ENCODE measurements at regions not wholly inside any gene's neighbourhood (a gene's known extent, or its start where the extent isn't known, plus 50 kb on each side); places are given as distances from the start of the nearest gene placed in this dataset.

DNA sequence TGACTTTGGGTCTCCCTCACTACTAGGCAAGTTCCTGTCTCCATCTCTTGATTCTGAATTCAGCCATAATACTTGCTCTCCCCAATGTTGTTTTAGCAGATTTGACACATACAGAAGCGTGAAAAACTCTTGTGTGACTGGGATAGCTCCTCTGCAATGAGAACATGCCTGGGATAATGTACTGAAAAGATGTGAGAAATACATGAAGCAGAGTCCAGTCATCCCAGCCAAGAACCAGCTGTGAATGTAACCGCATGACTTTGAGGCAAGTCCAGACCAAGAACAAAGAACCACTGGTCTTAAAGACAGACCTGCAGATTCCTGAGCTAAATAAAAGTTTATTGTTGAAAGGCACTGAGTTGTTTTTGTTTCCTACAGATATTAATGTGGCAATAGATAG is 135.0 kb downstream of the NMUR2 start:
- DNase-seq, result no peak
- no peak for ATAC-seq

DNA sequence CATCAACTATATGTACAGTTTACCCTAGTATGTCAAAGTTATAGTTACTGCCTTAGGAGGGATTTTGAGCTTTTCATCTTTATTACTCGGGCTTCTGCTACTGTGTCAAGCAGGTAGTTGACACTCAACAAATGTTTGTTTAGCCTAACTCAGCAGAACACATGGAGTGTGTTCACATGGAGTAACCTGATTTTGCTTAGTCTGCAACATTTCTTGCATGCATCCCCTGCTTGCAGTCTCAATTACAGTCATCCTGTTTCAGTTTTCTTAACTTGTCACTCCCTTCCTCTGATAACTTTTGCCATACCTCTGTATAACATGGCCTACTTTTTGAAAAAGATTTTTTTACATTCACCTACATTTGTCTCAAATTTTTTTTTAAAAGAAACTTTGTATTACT is 135.5 kb downstream of the NMUR2 start:
- ATAC-seq, result no peak

DNA sequence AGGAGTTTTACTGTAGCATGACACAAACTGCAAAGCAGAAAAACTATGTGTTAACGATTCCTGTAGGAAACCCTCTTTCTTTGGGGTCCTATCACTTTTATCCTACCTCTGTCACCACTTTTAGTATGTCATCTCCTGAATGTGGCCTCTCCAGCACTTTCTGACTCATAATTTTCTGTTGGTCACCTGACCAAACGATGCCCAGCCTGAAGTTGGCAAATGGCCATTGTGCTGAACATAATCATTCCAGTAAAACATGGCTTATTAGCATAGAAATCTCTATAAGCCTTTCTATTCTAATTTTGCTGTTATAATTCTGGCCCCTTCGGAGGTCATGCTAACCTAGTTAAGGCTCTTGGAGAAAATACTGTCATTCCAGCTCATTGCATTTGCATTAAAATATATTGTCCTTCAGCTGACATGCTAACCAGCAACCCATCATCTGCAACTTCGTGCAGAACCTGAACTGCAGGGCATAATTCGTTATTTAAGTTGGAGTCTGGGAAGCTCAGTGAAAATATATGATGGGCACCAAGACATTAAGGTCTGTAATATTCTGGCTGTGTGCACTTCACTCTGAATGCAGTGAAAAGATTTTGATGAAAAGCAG is 140.3 kb downstream of the NMUR2 start:
- DNase-seq, result no peak
- no peak for ATAC-seq

More for the DNA sequence above, 135.5 kb downstream of the NMUR2 start:
- no peak for DNase-seq

DNA sequence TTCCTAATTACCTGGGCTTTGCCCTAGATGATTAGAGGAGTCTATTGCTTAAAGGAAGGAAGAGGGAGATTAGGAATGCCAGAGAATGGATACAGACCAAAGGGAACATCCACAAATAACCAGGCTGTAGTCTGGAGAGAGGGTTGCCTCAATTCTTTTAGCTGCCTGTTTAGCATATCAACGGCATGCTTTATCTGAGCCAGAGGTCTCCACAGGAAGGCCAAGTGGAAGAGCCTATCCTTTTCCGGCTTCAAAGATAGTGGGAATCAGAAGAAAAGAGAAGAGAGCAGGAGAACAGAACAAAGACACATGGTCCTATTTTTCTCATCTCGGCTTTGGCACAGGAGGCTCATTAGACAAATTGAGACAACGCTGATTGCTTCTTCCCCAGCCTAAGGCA is 142.4 kb downstream of the NMUR2 start:
- ATAC-seq (no peak), DNase-seq (no peak)

DNA sequence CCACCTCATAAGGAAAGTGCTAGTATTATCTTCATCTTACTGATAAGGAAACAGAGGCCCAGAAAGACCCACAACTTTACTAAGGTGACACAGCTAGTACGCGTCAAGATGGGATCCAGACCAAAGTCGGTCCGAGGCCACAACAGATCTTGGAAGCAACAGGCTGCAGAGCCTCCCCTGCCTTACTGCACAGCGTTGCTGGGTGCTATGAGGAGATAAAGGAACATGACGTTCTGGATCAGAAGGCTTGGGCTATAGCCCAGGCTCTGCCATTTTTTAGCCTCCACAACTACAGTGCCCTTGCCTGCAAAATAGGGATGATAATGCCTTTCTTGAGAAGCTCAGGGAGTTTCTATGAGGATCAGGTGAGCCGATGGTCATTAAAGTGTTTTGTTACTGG is 144.1 kb downstream of the NMUR2 start:
- ATAC-seq (no peak), DNase-seq (no peak)

DNA sequence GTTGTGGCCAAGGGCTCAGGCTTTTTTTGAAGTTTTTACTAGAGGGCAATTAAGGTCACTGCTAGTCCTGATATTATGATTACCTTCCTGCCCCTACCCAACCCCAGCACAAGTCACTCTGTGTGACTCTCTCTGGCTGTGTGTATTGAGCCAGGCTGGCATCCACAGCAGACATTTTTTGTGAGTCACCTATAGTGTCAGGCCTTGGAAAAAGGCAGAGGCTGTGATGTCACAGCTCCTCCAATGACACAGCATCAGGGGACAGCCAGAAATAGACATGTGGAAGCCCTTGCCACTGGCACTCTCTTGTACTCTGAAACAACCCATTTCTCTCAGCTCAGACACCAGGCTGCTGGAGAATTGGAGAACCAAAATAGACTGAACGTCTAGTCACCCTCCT is 145.4 kb downstream of the NMUR2 start:
- ATAC-seq (no peak), DNase-seq (no peak)

DNA sequence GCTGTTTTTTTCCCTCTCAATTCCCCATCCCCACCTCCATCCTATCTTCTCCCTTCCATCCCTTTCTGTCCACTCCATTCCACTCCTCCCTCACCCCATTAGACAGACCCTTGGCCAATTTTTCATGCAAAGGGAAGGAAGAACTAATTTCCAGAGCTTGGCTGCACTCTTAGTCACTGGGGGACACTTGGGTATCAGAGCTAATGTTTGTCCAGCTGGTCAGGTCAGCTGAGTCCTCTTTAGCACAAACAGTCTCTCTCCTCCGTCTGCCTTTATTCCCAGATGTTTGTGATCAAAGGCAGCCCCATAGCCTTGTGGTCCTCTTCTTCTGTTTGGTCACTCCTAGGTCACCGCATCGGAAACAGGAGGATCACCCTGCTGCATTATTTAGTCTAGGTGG is 148.5 kb downstream of the NMUR2 start:
- ATAC-seq (no peak), DNase-seq (no peak)

DNA sequence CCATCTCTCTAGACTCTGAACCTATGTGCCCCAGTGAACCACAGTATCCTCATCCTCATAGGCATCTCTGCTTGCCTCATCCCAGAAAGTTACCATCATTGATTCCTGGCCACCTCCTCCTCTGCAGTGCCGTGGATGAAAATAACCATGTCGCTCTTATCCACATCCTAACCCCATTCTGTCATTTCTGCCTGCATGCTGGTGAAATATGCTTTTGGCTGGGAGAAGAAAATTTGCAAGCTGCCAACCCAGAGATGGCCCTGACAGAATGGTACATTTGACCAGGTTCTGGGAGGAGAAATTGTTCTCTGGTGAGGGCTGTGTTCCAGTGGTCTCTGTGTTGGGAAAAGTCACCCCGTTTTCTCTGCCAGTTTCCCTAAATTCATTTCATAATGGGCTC is 149.7 kb downstream of the NMUR2 start:
- no peak for ATAC-seq
- no peak for DNase-seq

DNA sequence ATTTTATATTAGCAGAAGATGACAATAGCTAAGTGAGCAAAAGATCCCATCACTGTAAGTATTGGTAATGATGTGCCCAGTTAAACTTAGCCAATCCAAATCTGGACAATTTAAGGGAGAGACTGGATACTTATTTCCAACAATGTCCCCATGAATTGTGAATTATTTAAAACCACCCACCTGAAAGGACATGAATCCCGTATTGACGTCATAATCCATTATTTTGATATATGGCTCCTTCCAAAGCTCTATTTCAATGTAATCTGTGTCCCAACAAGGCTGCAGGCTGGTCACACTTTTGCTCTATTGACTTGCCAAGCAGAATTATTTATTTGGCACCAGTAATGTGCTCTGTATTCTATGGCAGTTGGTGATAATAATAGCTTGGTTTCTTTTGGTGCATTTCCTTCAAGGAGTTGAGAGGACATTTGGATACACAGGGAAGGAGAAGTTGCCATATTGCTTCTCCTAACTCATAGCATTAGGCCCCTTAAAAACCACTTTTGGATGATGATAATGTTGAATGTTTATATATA is 157.2 kb downstream of the NMUR2 start:
- ATAC-seq (no peak), DNase-seq (no peak)

DNA sequence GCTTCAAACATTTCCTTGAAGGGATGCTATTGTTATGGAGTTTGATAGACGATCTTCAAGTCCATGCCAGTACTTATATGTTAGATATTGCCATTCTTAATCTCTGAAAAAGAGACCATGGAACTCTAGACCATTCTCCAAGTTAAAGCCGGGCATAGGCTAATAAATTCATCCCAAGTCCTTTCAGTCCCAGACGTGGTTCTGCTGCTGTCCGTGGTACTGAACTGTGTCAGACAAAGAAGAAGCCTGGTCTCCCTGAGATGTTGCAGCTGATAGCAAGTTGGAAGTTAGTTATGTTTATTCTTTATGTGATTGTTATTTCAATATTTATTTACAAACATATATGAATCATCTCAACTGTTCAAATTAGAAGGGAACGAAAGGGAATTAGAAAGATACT is 158.7 kb downstream of the NMUR2 start:
- DNase-seq, result peak; percentile 6
- ATAC-seq, result no peak

DNA sequence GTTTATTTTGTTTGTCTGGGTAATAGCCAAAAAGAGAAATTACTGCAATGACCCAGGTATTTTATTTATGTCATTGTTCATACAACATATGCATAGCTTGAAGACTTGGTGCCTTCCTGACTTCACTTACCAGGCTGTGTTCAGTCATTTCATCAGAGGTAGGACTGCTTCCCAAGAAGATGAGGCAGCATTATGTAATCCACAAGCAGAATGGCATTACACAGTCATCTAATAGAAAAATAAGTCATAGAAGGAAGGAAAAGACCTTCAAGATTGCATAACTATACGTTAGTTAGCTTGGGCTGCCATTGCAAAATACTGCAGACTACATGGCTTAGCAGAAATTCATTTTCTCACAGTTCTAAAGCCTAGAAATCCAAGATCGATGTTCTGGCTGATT is 167.5 kb downstream of the NMUR2 start:
- DNase-seq, result no peak
- ATAC-seq, result no peak

DNA sequence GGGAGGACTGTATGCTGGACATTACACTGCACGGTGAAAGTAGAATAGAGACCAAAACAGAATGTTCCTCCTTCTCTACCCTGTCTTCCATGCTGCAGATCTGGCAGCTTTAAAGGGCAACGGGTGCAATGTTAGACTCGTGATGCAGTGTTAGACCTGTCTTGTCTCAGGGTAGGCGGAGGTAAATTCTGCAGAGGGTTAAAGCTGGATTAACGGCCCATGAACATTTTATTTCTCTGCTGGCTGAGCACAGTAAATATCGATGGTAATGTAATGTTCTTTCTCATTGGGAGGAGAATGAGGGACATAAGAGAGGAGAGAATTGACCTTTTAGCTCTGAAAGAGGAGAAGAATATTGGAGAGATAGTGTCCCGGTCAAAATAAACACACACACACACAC is 178.9 kb downstream of the NMUR2 start:
- DNase-seq (no peak), ATAC-seq (no peak)

DNA sequence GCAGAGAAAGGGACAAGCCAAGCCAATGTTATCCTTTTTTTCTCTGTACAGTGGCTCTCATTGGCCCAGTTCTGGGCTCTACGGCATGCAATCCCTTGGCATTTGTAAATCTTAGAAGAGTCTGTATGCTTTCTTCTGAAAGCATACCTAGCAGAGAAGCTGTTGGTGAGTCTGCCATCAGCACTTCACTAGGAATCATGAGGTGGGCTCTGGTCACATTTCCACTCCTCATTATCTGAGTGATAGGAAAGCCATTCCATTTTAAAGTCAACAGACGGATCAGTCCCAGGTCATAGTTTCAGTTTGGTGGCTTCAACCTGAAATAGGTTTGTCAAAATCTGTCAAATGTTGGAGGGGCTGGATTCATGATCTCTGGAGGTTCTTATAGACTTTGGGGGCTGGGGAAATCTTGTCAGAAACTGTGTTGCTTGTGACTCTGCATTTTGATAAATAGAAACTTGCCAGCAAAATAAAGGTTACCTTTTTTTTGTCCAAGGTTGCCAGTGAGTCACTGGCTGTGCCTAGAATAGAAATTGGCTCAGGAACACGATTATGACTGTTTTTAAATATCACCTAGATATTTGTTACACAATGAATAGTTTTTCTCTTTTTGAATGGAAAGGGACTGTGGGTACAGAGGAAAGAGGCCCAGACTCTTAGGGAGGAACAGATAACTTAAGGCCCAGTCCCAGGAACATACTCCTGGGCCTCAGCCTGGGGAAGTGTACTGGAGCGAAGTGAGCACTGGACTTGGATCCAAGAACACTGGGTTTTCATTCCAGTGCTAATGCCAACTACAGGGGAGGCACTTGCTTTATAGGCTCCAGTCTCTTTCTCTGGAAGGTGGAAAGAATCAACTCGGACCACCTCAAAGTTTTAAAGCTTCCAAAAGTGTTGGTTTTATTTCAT is 183.1 kb downstream of the NMUR2 start:
- DNase-seq (no peak), ATAC-seq (no peak)

DNA sequence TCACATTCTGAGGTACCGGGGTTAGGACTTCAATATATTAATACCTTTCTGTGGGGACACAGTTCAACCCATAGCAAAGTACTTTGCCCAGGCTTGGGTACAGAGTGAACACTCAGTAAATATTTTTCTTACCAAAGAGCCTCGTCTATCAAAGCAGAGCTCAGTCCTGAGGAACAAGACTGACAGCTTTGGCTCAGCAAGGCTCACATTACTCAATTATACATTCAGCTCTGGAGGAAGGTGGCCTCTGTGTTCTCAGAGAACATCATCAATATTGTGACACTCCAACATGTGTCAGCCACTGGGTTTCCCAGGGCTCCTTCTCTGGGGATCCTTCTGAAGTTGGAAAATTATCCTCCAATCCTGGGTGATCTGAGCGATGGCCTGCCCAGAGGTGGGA is 186.4 kb downstream of the NMUR2 start:
- DNase-seq (no peak), ATAC-seq (no peak)

DNA sequence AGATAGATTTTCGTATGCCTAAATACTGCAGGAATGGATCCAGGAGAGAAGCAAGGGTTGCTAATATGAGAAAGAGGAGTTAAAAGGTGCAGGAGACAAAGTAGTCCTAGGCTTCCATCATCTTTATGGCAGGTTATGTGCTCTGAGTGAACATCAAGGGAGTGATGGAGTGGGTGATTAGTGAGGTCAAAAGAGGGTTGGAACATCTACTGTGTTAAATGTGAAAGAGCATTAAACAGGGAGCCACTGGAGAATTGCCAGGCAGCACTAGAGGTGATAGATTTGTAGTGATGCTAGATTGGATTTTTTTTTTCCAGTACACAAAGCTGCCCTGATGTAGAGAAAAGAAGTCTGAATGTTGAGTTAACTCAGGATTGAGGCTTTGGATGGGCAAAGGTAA is 199.3 kb downstream of the NMUR2 start:
- no peak for ATAC-seq

DNA sequence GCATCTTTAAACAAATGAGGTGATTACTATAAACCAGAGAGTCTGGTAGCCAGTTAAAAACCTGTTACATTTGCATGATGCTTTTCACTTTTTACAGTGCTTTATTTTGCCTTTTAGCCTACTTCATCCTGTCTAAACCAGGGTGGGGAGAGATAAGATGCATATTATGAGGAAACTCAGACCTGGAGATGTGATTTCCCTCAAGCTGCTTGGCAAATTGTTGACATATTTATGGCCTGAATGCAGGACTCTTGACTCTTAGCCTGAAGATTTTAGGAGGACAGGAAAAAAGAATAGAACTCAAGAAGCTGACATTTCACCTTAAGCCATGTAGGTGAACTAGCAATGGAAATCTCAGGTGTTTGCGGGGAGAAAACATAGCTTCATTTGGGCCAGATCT is 202.8 kb downstream of the NMUR2 start:
- DNase-seq, result no peak
- ATAC-seq, result no peak

More for the DNA sequence above, 199.3 kb downstream of the NMUR2 start:
- DNase-seq, result no peak

DNA sequence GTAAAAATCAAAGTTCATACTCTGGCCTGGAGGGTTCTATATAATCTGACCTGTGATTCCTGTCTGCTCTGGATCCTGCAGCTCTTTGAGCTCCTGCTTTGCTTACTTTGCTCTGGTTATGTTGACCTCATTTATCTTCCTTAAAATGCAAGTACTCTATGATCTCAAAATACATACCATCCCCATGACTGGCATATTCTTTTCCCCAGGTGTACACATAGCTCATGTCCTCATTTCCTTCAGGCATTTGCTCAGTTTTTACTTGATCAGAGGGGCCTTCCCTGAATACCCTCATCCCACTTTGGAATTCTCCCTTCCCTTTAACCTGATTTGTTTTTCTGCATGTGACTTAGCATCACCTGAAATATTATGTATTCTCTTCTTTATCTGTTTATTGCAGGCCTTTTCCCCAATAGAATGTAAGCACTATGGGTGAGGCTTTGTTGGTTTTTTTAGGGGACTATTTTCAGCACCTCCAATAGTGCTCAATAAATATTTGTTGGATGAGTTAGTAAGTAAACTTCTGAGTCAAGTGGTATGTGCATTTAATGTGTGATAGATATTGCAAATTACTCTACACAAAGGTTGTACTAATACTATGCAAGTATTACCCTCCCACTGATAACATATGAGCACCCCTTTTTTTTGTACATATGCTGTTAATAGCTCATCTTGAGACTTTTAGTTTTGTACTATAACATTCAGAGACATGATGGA is 211.5 kb downstream of the NMUR2 start:
- DNase-seq (no peak), ATAC-seq (no peak)

DNA sequence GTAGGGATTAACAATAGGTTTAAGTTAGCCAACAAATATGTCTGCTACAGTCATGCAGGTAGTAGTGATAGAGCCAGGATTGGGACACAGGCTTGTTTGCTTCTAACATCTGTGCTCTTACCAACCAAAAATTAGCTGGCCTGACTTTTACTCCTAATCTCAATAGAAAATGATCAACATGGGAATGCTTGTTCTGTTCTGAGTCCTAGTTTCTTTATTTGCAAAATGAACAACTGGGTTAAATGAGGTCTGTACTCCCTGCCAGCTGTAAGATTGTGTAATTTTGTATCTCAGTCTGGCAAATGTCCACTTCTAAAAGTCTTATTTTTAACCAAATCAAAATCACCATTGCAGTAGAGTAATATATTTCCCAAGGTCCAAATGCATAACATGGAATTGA is 216.8 kb downstream of the NMUR2 start:
- DNase-seq (no peak), ATAC-seq (no peak)

DNA sequence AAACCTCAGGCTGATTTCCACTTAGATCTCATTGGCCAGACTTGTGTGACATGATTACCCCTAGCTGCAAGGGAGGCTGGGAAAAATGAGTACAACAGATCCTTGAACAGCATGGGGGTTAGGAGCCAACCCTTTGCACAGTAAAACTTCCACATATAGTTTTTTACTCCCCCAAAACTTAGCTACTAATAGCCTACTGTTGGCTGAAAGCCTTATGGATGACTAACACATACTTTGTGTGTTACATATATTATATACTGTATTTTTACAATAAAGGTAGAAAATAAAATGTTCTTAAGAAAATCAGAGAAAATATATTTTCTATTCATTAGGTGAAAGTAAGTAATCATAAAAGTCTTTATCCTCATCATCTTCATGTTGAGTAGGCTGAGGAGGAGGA is 217.4 kb downstream of the NMUR2 start:
- no peak for ATAC-seq
- no peak for DNase-seq

DNA sequence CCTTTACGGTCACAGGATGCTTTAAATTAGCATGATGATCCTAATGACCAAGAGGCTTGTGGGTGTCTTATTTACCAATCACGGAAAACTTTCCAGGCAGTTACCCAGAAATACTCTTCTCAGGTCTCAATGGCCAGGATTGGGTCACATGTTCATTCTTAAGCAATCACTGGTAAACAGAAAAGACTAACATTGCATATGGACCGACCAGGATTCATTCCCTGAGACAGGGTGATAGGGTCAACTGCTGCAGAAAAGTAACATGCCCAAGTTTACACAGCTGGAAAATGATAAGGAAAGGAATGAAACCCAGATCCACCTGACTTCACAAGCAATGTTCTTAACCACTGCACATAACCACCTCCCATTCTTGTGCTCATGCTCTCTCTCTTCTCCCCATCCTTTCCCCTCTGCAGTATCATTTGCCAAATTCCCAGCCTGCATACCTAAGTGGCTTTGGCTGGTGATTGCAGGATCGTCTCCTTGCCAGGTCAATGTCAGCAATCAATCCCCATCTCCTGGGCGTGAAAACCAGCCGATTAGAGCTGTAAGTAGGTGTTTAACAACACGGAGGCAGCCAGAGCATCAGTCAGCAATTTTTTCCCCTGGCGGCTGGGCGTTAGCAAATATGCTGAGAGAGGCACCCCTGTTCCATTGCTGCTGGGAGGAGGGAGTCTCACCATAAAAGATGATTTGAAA is 219.4 kb downstream of the NMUR2 start:
- DNase-seq, result no peak
- no peak for ATAC-seq

DNA sequence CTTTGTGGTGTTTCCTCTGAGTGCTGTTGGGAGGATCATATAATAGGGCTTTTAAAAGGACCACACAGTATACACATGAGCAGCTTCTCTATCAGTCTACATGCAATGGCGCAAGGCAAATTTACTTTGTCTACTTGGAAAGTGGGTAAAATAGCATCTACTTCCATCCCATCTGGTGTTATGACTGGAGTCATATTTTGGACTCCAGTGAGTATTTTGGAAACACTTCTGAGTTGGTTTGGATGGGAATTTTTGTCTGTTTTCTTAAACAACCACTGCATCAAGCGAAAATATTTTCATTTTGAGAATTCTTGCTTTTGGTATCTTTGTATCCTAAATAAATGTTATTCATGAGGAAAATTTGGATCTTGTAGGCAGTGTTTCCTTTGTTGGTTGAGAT is 220.8 kb downstream of the NMUR2 start:
- DNase-seq (no peak), ATAC-seq (no peak)

DNA sequence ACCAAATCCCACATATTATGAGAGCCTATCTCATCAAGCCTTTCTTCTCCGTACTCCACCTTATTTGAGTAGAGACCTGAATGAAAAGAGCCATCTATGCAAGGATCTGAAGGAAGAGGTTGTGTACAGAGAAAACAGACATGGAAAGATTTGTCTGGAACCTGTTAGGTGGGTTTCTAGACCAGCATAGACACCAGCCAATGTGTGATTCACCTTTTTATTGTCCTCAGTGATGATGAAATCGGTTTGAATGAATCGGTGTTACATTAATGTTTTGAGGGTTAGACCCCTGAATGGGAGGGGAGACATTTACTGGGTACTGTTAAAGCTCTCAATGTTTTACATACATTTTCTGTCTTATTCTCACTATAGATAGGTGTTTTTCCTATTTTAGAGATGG is 223.6 kb downstream of the NMUR2 start:
- ATAC-seq (no peak), DNase-seq (no peak)

DNA sequence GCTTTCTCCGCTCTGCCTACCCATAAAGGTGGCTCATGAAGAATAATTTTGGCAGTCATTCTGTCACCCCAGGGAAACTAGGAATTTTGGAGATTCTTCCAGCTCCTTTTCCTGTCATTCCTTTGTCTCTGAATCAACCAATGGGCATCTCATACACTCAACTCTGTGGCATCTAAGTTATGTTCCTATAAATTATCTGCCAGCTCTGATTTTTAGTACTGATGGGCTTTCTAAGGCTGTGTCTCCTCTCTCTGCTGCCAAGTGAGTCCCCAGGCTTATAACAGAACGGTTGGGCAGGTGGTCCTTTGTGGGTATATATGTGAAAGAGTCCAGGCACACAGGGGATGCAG is 226.8 kb downstream of the NMUR2 start:
- DNase-seq (no peak), ATAC-seq (no peak)
